OCI-LY3 (cell line): ENCODE measurements at regions not wholly inside any gene's neighbourhood (a gene's known extent, or its start where the extent isn't known, plus 50 kb on each side); places are given as distances from the start of the nearest gene placed in this dataset.

Experiments
- H2AFZ ChIP-seq: fragments of 200-600, 300-600 bp; shearing (Covaris generic); 2 replicates; pipeline ENCODE4 v1.6.0; 2014; ENCODE audit warnings: antibody characterized with exemption, low read depth, low read length
- H3K27ac ChIP-seq: fragments of 200-600, 300-600 bp; sonication (generic); 2 replicates; pipeline ENCODE4 v1.5.1; 2014; ENCODE audit warnings: mild to moderate bottlenecking, low read length, moderate library complexity, mixed read lengths
- H3K27me3 ChIP-seq: fragments of 200-600, 300-600 bp; sonication (generic); 2 replicates; pipeline ENCODE4 v1.6.1; 2014; ENCODE audit warnings: low read depth, low read length, mixed read lengths
- H3K36me3 ChIP-seq: fragments of 200-600, 300-600 bp; sonication (generic); replicated peaks from 2 replicates; pipeline ENCODE3; 2014; ENCODE audit warnings: low read depth, low read length, mixed read lengths
- H3K4me1 ChIP-seq: fragments of 300-600, 200-600 bp; sonication (generic); 2 replicates; pipeline ENCODE4 v1.6.1; 2014; ENCODE audit warnings: low read length, mixed read lengths
- H3K4me2 ChIP-seq: fragments of 200-600, 300-600 bp; sonication (generic); 2 replicates; pipeline ENCODE4 v1.6.1; 2014; ENCODE audit warnings: low read length, mixed read lengths
- H3K4me3 ChIP-seq: fragments of 300-600, 200-600 bp; sonication (generic); 2 replicates; pipeline ENCODE4 v1.5.1; 2014; ENCODE audit warnings: antibody characterized with exemption, mild to moderate bottlenecking, low read length, moderate library complexity
- H3K79me2 ChIP-seq: fragments of 300-600, 200-600 bp; shearing (Covaris generic); 2 replicates; pipeline ENCODE4 v1.6.1; 2014; ENCODE audit warnings: mild to moderate bottlenecking, low read length, mixed read lengths
- H3K9ac ChIP-seq: fragments of 300-600, 200-600 bp; shearing (Covaris generic); 2 replicates; pipeline ENCODE4 v1.6.0; 2014; ENCODE audit warnings: mild to moderate bottlenecking, low read length, moderate library complexity
- H3K9me3 ChIP-seq: fragments of 200-600, 300-600 bp; shearing (Covaris generic); 2 replicates; pipeline ENCODE4 v1.6.1; 2014; ENCODE audit warnings: low read length, mixed read lengths; ENCODE audit not compliant: insufficient read depth
- H4K20me1 ChIP-seq: fragments of 200-600, 300-600 bp; sonication (generic); 2 replicates; pipeline ENCODE4 v1.6.1; 2016; ENCODE audit warnings: low read length, mixed read lengths; ENCODE audit not compliant: insufficient read depth
- CTCF ChIP-seq: fragments of 200-600, 300-600 bp; sonication (generic); IDR thresholded peaks from 2 replicates; pipeline ENCODE4 v1.5.1; 2014; ENCODE audit warnings: antibody characterized with exemption, low read length, low read depth
- EZH2phosphoT487 ChIP-seq: fragments of 200-600 bp; shearing (Covaris generic); IDR thresholded peaks from 2 replicates; pipeline ENCODE4 v1.6.1; 2018; ENCODE audit warnings: antibody characterized with exemption, mixed run types, low read depth

GRCh38 chr9:1454211-1454610 lies 404.1 kb downstream of the DMRT2 start:
- Histone ChIP-seq H4K20me1 (no peaks in the 10 kb centered on the region), H3K4me1 (peaks cover 15% of the 10 kb centered on the region), H3K4me3 (no peak overlapping the region), H3K9ac (no peak overlapping the region), H3K4me2 (no peak overlapping the region), H3K79me2 (no peaks in the 10 kb centered on the region), H2AFZ (no peak overlapping the region), H3K36me3 (no peaks in the 10 kb centered on the region), H3K27ac (no peak overlapping the region), H3K9me3 (no peaks in the 10 kb centered on the region), H3K27me3 (no peaks in the 10 kb centered on the region)
- no peak for TF ChIP-seq CTCF
- no peak for TF ChIP-seq EZH2phosphoT487

- no peak overlapping the region for H3K27ac ChIP-seq
- H3K9ac ChIP-seq, result no peak overlapping the region
- H3K4me1 ChIP-seq, result peaks cover 15% of the 10 kb centered on the region
- H4K20me1 ChIP-seq, result no peaks in the 10 kb centered on the region
- no peaks in the 10 kb centered on the region for H3K27me3 ChIP-seq
- no peaks in the 10 kb centered on the region for H3K79me2 ChIP-seq
- no peak overlapping the region for H2AFZ ChIP-seq
- no peaks in the 10 kb centered on the region for H3K9me3 ChIP-seq
- TF ChIP-seq EZH2phosphoT487 (no peak), CTCF (no peak)
- H3K4me2 ChIP-seq, result no peak overlapping the region
- no peaks in the 10 kb centered on the region for H3K36me3 ChIP-seq
- H3K4me3 ChIP-seq, result no peak overlapping the region
Measured at GRCh38 chr9:1454616-1455347, 404.6 kb downstream of the DMRT2 start.

GRCh38 chr9:1455766-1456165 lies 405.6 kb downstream of the DMRT2 start:
- Histone ChIP-seq H3K36me3 (no peaks in the 10 kb centered on the region), H3K9me3 (no peaks in the 10 kb centered on the region), H3K79me2 (no peaks in the 10 kb centered on the region), H3K4me2 (no peak overlapping the region), H3K27ac (no peak overlapping the region), H3K27me3 (no peaks in the 10 kb centered on the region), H3K4me1 (peaks cover 21% of the 10 kb centered on the region), H2AFZ (no peak overlapping the region), H3K4me3 (no peak overlapping the region), H4K20me1 (no peaks in the 10 kb centered on the region), H3K9ac (no peak overlapping the region)
- TF ChIP-seq EZH2phosphoT487 (no peak), CTCF (no peak)

GRCh38 chr9:1456301-1457024 lies 406.3 kb downstream of the DMRT2 start:
- H3K4me2 ChIP-seq, result no peak overlapping the region
- H2AFZ ChIP-seq, result no peak overlapping the region
- no peaks in the 10 kb centered on the region for H4K20me1 ChIP-seq
- H3K9me3 ChIP-seq, result no peaks in the 10 kb centered on the region
- no peak overlapping the region for H3K9ac ChIP-seq
- TF ChIP-seq CTCF (no peak), EZH2phosphoT487 (no peak)
- H3K36me3 ChIP-seq, result no peaks in the 10 kb centered on the region
- H3K4me1 ChIP-seq, result peaks cover 23% of the 10 kb centered on the region
- H3K79me2 ChIP-seq, result no peaks in the 10 kb centered on the region
- no peaks in the 10 kb centered on the region for H3K27me3 ChIP-seq
- H3K27ac ChIP-seq, result no peak overlapping the region
- H3K4me3 ChIP-seq, result no peak overlapping the region
